ENCODE measurements at regions not wholly inside any gene's neighbourhood (a gene's known extent, or its start where the extent isn't known, plus 50 kb on each side); places are given as distances from the start of the nearest gene placed in this dataset.

DNA sequence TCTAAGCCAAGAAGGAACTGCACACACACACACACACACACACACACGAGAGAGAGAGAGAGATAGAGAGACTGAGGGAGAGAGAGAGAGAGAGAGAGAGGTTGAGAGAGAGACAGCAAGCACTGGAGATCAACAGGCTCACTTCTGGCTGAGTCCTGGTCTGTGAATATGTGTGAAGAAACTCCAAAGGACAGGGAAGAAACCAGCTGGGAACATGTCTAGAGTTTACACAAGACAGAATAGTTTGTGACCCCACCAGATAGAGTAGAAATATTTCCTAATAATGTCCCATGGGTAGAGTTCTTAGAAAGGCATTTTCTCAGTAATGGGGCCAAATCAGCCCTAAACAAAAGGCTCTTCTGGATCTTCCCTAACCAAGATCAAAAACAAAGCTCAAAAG, 155.5 kb upstream of the IGFBP3 start:
- TF ChIP-seq SIN3A (conservative IDR thresholded peaks at IDR 0.05 in 1 of 2, IDR thresholded peaks at IDR 0.05 in 1 of 2; ENCODE audit: low read depth in 1 of 2, low read length in 2 of 2), result no peak
- TF ChIP-seq POLR2A (IDR thresholded peaks at IDR 0.05; ENCODE audit: control extremely low read depth in 1 of 2, low read depth in 2 of 2, low read length in 2 of 2), result no peak
- no peak for TF ChIP-seq POLR2AphosphoS5 (IDR thresholded peaks at IDR 0.05; ENCODE audit: low read depth, low read length)
- TF ChIP-seq, protein P1, sequence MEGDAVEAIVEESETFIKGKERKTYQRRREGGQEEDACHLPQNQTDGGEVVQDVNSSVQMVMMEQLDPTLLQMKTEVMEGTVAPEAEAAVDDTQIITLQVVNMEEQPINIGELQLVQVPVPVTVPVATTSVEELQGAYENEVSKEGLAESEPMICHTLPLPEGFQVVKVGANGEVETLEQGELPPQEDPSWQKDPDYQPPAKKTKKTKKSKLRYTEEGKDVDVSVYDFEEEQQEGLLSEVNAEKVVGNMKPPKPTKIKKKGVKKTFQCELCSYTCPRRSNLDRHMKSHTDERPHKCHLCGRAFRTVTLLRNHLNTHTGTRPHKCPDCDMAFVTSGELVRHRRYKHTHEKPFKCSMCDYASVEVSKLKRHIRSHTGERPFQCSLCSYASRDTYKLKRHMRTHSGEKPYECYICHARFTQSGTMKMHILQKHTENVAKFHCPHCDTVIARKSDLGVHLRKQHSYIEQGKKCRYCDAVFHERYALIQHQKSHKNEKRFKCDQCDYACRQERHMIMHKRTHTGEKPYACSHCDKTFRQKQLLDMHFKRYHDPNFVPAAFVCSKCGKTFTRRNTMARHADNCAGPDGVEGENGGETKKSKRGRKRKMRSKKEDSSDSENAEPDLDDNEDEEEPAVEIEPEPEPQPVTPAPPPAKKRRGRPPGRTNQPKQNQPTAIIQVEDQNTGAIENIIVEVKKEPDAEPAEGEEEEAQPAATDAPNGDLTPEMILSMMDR (IDR thresholded peaks at IDR 0.05; ENCODE audit: control extremely low read depth in 1 of 3, insufficient read depth in 1 of 3, low read depth in 1 of 3, low read length in 3 of 3), result no peak
- TF ChIP-seq YY1 (IDR thresholded peaks at IDR 0.05; ENCODE audit: low read depth, low read length), result no peak
- no peak for TF ChIP-seq EP300 (IDR thresholded peaks at IDR 0.05; ENCODE audit: borderline replicate concordance in 1 of 2, low read depth in 2 of 2, low read length in 2 of 2)
- TF ChIP-seq EZH2 (IDR thresholded peaks at IDR 0.05; ENCODE audit: low read depth, low read length, severe bottlenecking), result no peak

Measured in H1 (cell line).